ENCODE measurements at regions not wholly inside any gene's neighbourhood (a gene's known extent, or its start where the extent isn't known, plus 50 kb on each side); places are given as distances from the start of the nearest gene placed in this dataset.

GRCh38 chr12:91432755-91433154 lies 250.1 kb upstream of the DCN start:
- no peak for ATAC-seq (replicated peaks in 1 of 2)
- Mint-ChIP-seq H3K36me3 (ENCODE audit: insufficient read depth in 2 of 2) (no peaks in the 10 kb centered on the region), H3K27me3 (ENCODE audit: low read depth) (no peaks in the 10 kb centered on the region), H3K9me3 (no peaks in the 10 kb centered on the region), H3K4me3 (no peak overlapping the region), H3K27ac (no peak overlapping the region), H3K4me1 (ENCODE audit: low read depth) (peaks cover 1% of the 10 kb centered on the region)
- no peak for DNase-seq

- Mint-ChIP-seq H3K9me3 (no peaks in the 10 kb centered on the region), H3K27ac (no peak overlapping the region), H3K27me3 (ENCODE audit: low read depth) (no peaks in the 10 kb centered on the region), H3K4me3 (no peak overlapping the region), H3K36me3 (ENCODE audit: insufficient read depth in 2 of 2) (no peaks in the 10 kb centered on the region), H3K4me1 (ENCODE audit: low read depth) (no peaks in the 10 kb centered on the region)
- ATAC-seq (replicated peaks in 1 of 2) (no peak), DNase-seq (no peak)
Observed at GRCh38 chr12:91432089-91432488, 249.5 kb upstream of the DCN start.

GRCh38 chr12:91424506-91424905 lies 241.9 kb upstream of the DCN start:
- Mint-ChIP-seq H3K36me3 (ENCODE audit: insufficient read depth in 2 of 2) (no peaks in the 10 kb centered on the region), H3K27me3 (ENCODE audit: low read depth) (no peaks in the 10 kb centered on the region), H3K27ac (no peak overlapping the region), H3K9me3 (no peaks in the 10 kb centered on the region), H3K4me3 (no peak overlapping the region), H3K4me1 (ENCODE audit: low read depth) (no peaks in the 10 kb centered on the region)
- DNase-seq (no peak), ATAC-seq (replicated peaks in 1 of 2) (no peak)

GRCh38 chr12:91423693-91424050 lies 241.1 kb upstream of the DCN start:
- Mint-ChIP-seq H3K36me3 (ENCODE audit: insufficient read depth in 2 of 2) (no peaks in the 10 kb centered on the region), H3K27ac (no peak overlapping the region), H3K4me3 (no peak overlapping the region), H3K27me3 (ENCODE audit: low read depth) (no peaks in the 10 kb centered on the region), H3K4me1 (ENCODE audit: low read depth) (no peaks in the 10 kb centered on the region), H3K9me3 (no peaks in the 10 kb centered on the region)
- ATAC-seq (replicated peaks in 1 of 2) (no peak), DNase-seq (no peak)

- DNase-seq (no peak), ATAC-seq (replicated peaks in 1 of 2) (no peak)
- Mint-ChIP-seq H3K27me3 (ENCODE audit: low read depth) (no peaks in the 10 kb centered on the region), H3K27ac (no peak overlapping the region), H3K4me1 (ENCODE audit: low read depth) (no peaks in the 10 kb centered on the region), H3K9me3 (no peaks in the 10 kb centered on the region), H3K4me3 (no peak overlapping the region), H3K36me3 (ENCODE audit: insufficient read depth in 2 of 2) (no peaks in the 10 kb centered on the region)
Observed at GRCh38 chr12:91422811-91423692, 240.4 kb upstream of the DCN start.

GRCh38 chr12:91422127-91422526 lies 239.5 kb upstream of the DCN start:
- no peaks in the 10 kb centered on the region for H3K9me3 Mint-ChIP-seq
- no peaks in the 10 kb centered on the region for H3K27me3 Mint-ChIP-seq (ENCODE audit: low read depth)
- ATAC-seq (replicated peaks in 1 of 2): no peak
- H3K36me3 Mint-ChIP-seq (ENCODE audit: insufficient read depth in 2 of 2): no peaks in the 10 kb centered on the region
- H3K4me1 Mint-ChIP-seq (ENCODE audit: low read depth): no peaks in the 10 kb centered on the region
- no peak for DNase-seq
- H3K27ac Mint-ChIP-seq: no peak overlapping the region
- no peak overlapping the region for H3K4me3 Mint-ChIP-seq

- Mint-ChIP-seq H3K27ac (no peak overlapping the region), H3K9me3 (no peaks in the 10 kb centered on the region), H3K4me3 (no peak overlapping the region), H3K36me3 (ENCODE audit: insufficient read depth in 2 of 2) (no peaks in the 10 kb centered on the region), H3K27me3 (ENCODE audit: low read depth) (no peaks in the 10 kb centered on the region), H3K4me1 (ENCODE audit: low read depth) (no peaks in the 10 kb centered on the region)
- DNase-seq (no peak), ATAC-seq (replicated peaks in 1 of 2) (no peak)
Observed at GRCh38 chr12:91419809-91420208, 237.2 kb upstream of the DCN start.

GRCh38 chr12:91418221-91419090 lies 235.8 kb upstream of the DCN start:
- no peak for ATAC-seq (replicated peaks in 1 of 2)
- no peaks in the 10 kb centered on the region for H3K4me1 Mint-ChIP-seq (ENCODE audit: low read depth)

GRCh38 chr12:91417650-91418049 lies 235.0 kb upstream of the DCN start:
- no peaks in the 10 kb centered on the region for H3K27me3 Mint-ChIP-seq (ENCODE audit: low read depth)

More at GRCh38 chr12:91418221-91419090, 235.8 kb upstream of the DCN start:
- no peak for DNase-seq
- H3K36me3 Mint-ChIP-seq (ENCODE audit: insufficient read depth in 2 of 2): no peaks in the 10 kb centered on the region
- H3K27ac Mint-ChIP-seq: no peak overlapping the region
- no peaks in the 10 kb centered on the region for H3K9me3 Mint-ChIP-seq
- H3K4me3 Mint-ChIP-seq: no peak overlapping the region
- no peaks in the 10 kb centered on the region for H3K27me3 Mint-ChIP-seq (ENCODE audit: low read depth)

GRCh38 chr12:91414636-91415035 lies 232.0 kb upstream of the DCN start:
- no peak overlapping the region for H3K4me3 Mint-ChIP-seq
- H3K9me3 Mint-ChIP-seq: no peaks in the 10 kb centered on the region
- no peaks in the 10 kb centered on the region for H3K36me3 Mint-ChIP-seq (ENCODE audit: insufficient read depth in 2 of 2)
- DNase-seq (no peak), ATAC-seq (replicated peaks in 1 of 2) (no peak)
- no peak overlapping the region for H3K27ac Mint-ChIP-seq
- H3K4me1 Mint-ChIP-seq (ENCODE audit: low read depth): no peaks in the 10 kb centered on the region
- no peaks in the 10 kb centered on the region for H3K27me3 Mint-ChIP-seq (ENCODE audit: low read depth)

More at GRCh38 chr12:91417650-91418049, 235.0 kb upstream of the DCN start:
- H3K4me1 Mint-ChIP-seq (ENCODE audit: low read depth): no peaks in the 10 kb centered on the region
- no peak for DNase-seq
- no peak for ATAC-seq (replicated peaks in 1 of 2)
- H3K27ac Mint-ChIP-seq: no peak overlapping the region
- H3K36me3 Mint-ChIP-seq (ENCODE audit: insufficient read depth in 2 of 2): no peaks in the 10 kb centered on the region
- H3K4me3 Mint-ChIP-seq: no peak overlapping the region
- no peaks in the 10 kb centered on the region for H3K9me3 Mint-ChIP-seq

- H3K9me3 Mint-ChIP-seq: no peaks in the 10 kb centered on the region
- no peaks in the 10 kb centered on the region for H3K36me3 Mint-ChIP-seq (ENCODE audit: insufficient read depth in 2 of 2)
- H3K27ac Mint-ChIP-seq: no peak overlapping the region
- H3K27me3 Mint-ChIP-seq (ENCODE audit: low read depth): no peaks in the 10 kb centered on the region
- no peaks in the 10 kb centered on the region for H3K4me1 Mint-ChIP-seq (ENCODE audit: low read depth)
- DNase-seq: no peak
- ATAC-seq (replicated peaks in 1 of 2): no peak
- H3K4me3 Mint-ChIP-seq: no peak overlapping the region
Observed at GRCh38 chr12:91413581-91414546, 231.2 kb upstream of the DCN start.

- Mint-ChIP-seq H3K4me3 (no peak overlapping the region), H3K27ac (no peak overlapping the region), H3K4me1 (ENCODE audit: low read depth) (no peaks in the 10 kb centered on the region), H3K9me3 (no peaks in the 10 kb centered on the region), H3K27me3 (ENCODE audit: low read depth) (no peaks in the 10 kb centered on the region), H3K36me3 (ENCODE audit: insufficient read depth in 2 of 2) (no peaks in the 10 kb centered on the region)
- ATAC-seq (replicated peaks in 1 of 2) (peak; percentile 33 to 36), DNase-seq (no peak)
Observed at GRCh38 chr12:91406920-91407341, 224.3 kb upstream of the DCN start.

Measured in activated T-cell treated with anti-CD3 and anti-CD28 coated beads, Interleukin-2, amount 50 U/mL, for 72 hours (primary cell).